ENCODE measurements at regions not wholly inside any gene's neighbourhood (a gene's known extent, or its start where the extent isn't known, plus 50 kb on each side); places are given as distances from the start of the nearest gene placed in this dataset.

- Mint-ChIP-seq H3K9me3 (peaks cover 49% of the 10 kb centered on the region), H3K4me3 (no peak overlapping the region), H3K4me1 (no peaks in the 10 kb centered on the region; the same call in 1 of the 2 replicates), H3K27me3 (ENCODE audit: low read depth) (no peaks in the 10 kb centered on the region), H3K27ac (no peak overlapping the region), H3K36me3 (peaks cover 13% of the 10 kb centered on the region)
- ATAC-seq: no peak
- ChIA-PET CTCF (no interaction called here), POLR2A (no interaction called here)
- TF ChIP-seq ELF4 (CRISPR knock-in tag; IDR thresholded peaks at IDR 0.05; ENCODE audit: low read depth): no peak
- no peak for DNase-seq (ENCODE audit: low spot score)
Observed at GRCh38 chr7:46651561-46652088, 730.6 kb upstream of the IGFBP3 start.

GRCh38 chr7:46651070-46651469, 730.0 kb upstream of the IGFBP3 start:
- CTCF ChIA-PET: no interaction called here
- H3K4me1 Mint-ChIP-seq: peaks cover 4% of the 10 kb centered on the region

More at GRCh38 chr7:46651070-46651469, 730.0 kb upstream of the IGFBP3 start:
- Mint-ChIP-seq H3K36me3 (peaks cover 13% of the 10 kb centered on the region), H3K27ac (no peak overlapping the region), H3K9me3 (peaks cover 47% of the 10 kb centered on the region), H3K4me3 (no peak overlapping the region), H3K27me3 (ENCODE audit: low read depth) (no peaks in the 10 kb centered on the region)
- POLR2A ChIA-PET: no interaction called here
- ATAC-seq (no peak), DNase-seq (ENCODE audit: low spot score) (no peak)
- no peak for TF ChIP-seq ZNF396 (CRISPR knock-in tag; IDR thresholded peaks at IDR 0.05; ENCODE audit: borderline replicate concordance)
- no peak for TF ChIP-seq ZBTB21 (CRISPR knock-in tag; IDR thresholded peaks at IDR 0.05; ENCODE audit: borderline replicate concordance)
- TF ChIP-seq ZNF121 (CRISPR knock-in tag; IDR thresholded peaks at IDR 0.05): no peak
- TF ChIP-seq TCF7 (CRISPR knock-in tag; IDR thresholded peaks at IDR 0.05; ENCODE audit: low read depth): no peak
- no peak for TF ChIP-seq ZNF219 (CRISPR knock-in tag; IDR thresholded peaks at IDR 0.05; ENCODE audit: borderline replicate concordance)
- TF ChIP-seq TEAD4 (CRISPR knock-in tag; IDR thresholded peaks at IDR 0.05): no peak
- no peak for TF ChIP-seq NR1H2 (CRISPR knock-in tag; IDR thresholded peaks at IDR 0.05)
- TF ChIP-seq JUN (CRISPR knock-in tag; IDR thresholded peaks at IDR 0.05): no peak
- no peak for TF ChIP-seq NFATC4 (CRISPR knock-in tag; IDR thresholded peaks at IDR 0.05)
- no peak for TF ChIP-seq E2F4 (CRISPR knock-in tag; IDR thresholded peaks at IDR 0.05; ENCODE audit: borderline replicate concordance, low read depth)
- no peak for TF ChIP-seq NR2C2 (CRISPR knock-in tag; IDR thresholded peaks at IDR 0.05)
- TF ChIP-seq, protein P1, sequence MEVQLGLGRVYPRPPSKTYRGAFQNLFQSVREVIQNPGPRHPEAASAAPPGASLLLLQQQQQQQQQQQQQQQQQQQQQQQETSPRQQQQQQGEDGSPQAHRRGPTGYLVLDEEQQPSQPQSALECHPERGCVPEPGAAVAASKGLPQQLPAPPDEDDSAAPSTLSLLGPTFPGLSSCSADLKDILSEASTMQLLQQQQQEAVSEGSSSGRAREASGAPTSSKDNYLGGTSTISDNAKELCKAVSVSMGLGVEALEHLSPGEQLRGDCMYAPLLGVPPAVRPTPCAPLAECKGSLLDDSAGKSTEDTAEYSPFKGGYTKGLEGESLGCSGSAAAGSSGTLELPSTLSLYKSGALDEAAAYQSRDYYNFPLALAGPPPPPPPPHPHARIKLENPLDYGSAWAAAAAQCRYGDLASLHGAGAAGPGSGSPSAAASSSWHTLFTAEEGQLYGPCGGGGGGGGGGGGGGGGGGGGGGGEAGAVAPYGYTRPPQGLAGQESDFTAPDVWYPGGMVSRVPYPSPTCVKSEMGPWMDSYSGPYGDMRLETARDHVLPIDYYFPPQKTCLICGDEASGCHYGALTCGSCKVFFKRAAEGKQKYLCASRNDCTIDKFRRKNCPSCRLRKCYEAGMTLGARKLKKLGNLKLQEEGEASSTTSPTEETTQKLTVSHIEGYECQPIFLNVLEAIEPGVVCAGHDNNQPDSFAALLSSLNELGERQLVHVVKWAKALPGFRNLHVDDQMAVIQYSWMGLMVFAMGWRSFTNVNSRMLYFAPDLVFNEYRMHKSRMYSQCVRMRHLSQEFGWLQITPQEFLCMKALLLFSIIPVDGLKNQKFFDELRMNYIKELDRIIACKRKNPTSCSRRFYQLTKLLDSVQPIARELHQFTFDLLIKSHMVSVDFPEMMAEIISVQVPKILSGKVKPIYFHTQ (CRISPR knock-in tag; IDR thresholded peaks at IDR 0.05): no peak
- TF ChIP-seq, protein P2, sequence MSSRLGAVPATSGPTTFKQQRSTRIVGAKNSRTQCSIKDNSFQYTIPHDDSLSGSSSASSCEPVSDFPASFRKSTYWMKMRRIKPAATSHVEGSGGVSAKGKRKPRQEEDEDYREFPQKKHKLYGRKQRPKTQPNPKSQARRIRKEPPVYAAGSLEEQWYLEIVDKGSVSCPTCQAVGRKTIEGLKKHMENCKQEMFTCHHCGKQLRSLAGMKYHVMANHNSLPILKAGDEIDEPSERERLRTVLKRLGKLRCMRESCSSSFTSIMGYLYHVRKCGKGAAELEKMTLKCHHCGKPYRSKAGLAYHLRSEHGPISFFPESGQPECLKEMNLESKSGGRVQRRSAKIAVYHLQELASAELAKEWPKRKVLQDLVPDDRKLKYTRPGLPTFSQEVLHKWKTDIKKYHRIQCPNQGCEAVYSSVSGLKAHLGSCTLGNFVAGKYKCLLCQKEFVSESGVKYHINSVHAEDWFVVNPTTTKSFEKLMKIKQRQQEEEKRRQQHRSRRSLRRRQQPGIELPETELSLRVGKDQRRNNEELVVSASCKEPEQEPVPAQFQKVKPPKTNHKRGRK (CRISPR knock-in tag; IDR thresholded peaks at IDR 0.05; ENCODE audit: borderline replicate concordance): no peak
- no peak for TF ChIP-seq ESRRA (CRISPR knock-in tag; IDR thresholded peaks at IDR 0.05; ENCODE audit: borderline replicate concordance)
- TF ChIP-seq USF2 (CRISPR knock-in tag; IDR thresholded peaks at IDR 0.05): no peak
- TF ChIP-seq, protein P3, sequence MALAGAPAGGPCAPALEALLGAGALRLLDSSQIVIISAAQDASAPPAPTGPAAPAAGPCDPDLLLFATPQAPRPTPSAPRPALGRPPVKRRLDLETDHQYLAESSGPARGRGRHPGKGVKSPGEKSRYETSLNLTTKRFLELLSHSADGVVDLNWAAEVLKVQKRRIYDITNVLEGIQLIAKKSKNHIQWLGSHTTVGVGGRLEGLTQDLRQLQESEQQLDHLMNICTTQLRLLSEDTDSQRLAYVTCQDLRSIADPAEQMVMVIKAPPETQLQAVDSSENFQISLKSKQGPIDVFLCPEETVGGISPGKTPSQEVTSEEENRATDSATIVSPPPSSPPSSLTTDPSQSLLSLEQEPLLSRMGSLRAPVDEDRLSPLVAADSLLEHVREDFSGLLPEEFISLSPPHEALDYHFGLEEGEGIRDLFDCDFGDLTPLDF (CRISPR knock-in tag; IDR thresholded peaks at IDR 0.05): no peak
- TF ChIP-seq FOXP1 (CRISPR knock-in tag; IDR thresholded peaks at IDR 0.05; ENCODE audit: borderline replicate concordance): no peak
- TF ChIP-seq, protein P4, sequence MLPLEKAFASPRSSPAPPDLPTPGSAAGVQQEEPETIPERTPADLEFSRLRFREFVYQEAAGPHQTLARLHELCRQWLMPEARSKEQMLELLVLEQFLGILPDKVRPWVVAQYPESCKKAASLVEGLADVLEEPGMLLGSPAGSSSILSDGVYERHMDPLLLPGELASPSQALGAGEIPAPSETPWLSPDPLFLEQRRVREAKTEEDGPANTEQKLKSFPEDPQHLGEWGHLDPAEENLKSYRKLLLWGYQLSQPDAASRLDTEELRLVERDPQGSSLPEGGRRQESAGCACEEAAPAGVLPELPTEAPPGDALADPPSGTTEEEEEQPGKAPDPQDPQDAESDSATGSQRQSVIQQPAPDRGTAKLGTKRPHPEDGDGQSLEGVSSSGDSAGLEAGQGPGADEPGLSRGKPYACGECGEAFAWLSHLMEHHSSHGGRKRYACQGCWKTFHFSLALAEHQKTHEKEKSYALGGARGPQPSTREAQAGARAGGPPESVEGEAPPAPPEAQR (CRISPR knock-in tag; IDR thresholded peaks at IDR 0.05): no peak
- no peak for TF ChIP-seq SP1 (CRISPR knock-in tag; conservative IDR thresholded peaks at IDR 0.05)
- no peak for TF ChIP-seq E2F5 (CRISPR knock-in tag; IDR thresholded peaks at IDR 0.05)
